Breast epithelium (tissue), 3 donors: ENCODE measurements at regions not wholly inside any gene's neighbourhood (a gene's known extent, or its start where the extent isn't known, plus 50 kb on each side); places are given as distances from the start of the nearest gene placed in this dataset.
"Not testable (repeated sequence)": the region's sequence is repeated elsewhere in the genome, so short reads cannot be mapped to it uniquely, and the experiment has no call there.

ENCODE experiments used
- POLR2A ChIP-seq: fragments of 450-650 bp; IDR thresholded peaks from one replicate; pipeline ENCODE4 v1.6.1; 2016; ENCODE audit warnings: antibody characterized with exemption, mild to moderate bottlenecking, moderate library complexity
- POLR2AphosphoS5 ChIP-seq, 3 donors: sonication (generic); formaldehyde crosslinking; IDR thresholded peaks; one replicate each; pipeline ENCODE4 v1.6.1; 2017; ENCODE audit warnings: antibody characterized with exemption in 3 of 3
- TF ChIP-seq, protein P1 (sequence below), 3 donors: fragments of 450-650 bp; IDR thresholded peaks; one replicate each; pipeline ENCODE4 v1.5.1; 2016 to 2017; ENCODE audit warnings: antibody characterized with exemption in 3 of 3, mild to moderate bottlenecking in 3 of 3, moderate library complexity in 3 of 3

DNA sequence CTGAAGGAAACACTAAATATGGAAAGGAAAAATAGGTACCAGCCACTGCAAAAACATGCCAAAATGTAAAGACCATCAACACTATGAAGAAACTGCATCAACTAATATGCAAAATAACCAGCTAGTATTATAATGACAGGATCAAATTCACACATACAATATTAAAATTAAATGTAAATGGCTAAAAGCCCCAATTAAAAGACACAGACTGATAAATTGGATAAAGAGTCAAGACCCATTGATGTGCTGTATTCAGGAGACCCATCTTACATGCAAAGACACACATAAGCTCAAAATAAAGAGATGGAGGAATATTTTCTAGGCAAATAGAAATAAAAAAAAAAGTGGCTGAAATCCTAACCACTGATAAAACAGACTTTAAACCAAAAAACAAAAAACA, 427.5 kb upstream of the ADGRB3 start:
- TF ChIP-seq, protein P1, sequence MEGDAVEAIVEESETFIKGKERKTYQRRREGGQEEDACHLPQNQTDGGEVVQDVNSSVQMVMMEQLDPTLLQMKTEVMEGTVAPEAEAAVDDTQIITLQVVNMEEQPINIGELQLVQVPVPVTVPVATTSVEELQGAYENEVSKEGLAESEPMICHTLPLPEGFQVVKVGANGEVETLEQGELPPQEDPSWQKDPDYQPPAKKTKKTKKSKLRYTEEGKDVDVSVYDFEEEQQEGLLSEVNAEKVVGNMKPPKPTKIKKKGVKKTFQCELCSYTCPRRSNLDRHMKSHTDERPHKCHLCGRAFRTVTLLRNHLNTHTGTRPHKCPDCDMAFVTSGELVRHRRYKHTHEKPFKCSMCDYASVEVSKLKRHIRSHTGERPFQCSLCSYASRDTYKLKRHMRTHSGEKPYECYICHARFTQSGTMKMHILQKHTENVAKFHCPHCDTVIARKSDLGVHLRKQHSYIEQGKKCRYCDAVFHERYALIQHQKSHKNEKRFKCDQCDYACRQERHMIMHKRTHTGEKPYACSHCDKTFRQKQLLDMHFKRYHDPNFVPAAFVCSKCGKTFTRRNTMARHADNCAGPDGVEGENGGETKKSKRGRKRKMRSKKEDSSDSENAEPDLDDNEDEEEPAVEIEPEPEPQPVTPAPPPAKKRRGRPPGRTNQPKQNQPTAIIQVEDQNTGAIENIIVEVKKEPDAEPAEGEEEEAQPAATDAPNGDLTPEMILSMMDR (IDR thresholded peaks at IDR 0.05), result not testable (repeated sequence)
- not testable (repeated sequence) for TF ChIP-seq POLR2A; POLR2AphosphoS5 (IDR thresholded peaks at IDR 0.05)
